Hematopoietic multipotent progenitor cell (in vitro differentiated cells): ENCODE measurements at regions not wholly inside any gene's neighbourhood (a gene's known extent, or its start where the extent isn't known, plus 50 kb on each side); places are given as distances from the start of the nearest gene placed in this dataset.
"Not testable (repeated sequence)": the region's sequence is repeated elsewhere in the genome, so short reads cannot be mapped to it uniquely, and the experiment has no call there.

Source experiments
- DNase-seq, 3 donors: peaks; one replicate each; pipeline ENCODE4 v3.0.0-alpha.2; 2011 to 2015; ENCODE audit warnings: low read depth in 2 of 3, low spot score in 2 of 3

DNA sequence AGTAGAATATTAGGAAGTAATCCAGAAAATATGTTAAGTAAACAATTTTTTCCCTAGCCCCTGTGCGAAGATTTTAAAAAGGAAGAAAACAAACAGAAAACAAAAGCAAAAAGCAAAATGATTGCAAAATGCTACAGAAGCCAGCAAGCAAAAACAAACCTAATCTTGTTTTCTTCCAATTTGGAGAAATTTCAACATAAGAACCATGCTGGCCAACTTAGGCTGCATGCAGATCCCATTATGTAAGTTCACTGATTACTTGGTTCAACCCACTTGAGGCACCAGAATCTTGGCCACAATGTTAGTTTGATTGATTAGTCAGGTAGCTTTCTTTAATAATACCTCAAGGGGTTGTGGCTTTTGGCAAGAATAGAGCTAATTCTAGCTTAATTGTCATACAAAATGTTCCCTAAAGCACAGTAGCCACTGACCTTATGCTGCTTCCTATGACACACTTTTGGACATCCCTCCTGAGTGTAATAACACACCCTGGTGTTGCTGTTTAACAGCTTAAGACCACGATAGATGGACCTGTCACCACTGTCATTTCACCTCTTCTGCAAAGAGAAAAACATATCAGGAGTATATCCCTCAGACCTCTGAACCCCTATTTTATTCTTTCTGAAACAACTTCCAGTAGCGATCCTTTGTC is 2342.1 kb downstream of the PCDH7 start:
- no peak for DNase-seq

DNA sequence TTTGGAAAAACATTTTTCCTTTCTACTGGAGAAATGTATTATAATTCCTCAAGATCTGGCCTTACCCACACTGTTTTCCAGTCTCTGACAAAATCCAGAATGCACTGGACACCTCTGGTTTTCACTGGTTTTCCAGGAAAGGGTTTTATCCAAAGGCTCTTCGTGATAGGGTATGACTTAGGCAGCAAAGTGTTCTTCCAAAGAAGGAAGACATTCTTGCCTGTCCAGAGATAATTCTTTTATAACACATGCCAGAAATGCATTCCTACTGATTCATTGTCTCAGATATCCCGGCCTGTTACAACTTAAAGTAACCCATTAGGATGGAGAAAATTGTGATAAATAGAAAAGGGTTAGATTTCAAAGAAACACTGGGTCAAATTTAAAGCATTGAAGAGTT is 2343.1 kb downstream of the PCDH7 start:
- DNase-seq = no peak

DNA sequence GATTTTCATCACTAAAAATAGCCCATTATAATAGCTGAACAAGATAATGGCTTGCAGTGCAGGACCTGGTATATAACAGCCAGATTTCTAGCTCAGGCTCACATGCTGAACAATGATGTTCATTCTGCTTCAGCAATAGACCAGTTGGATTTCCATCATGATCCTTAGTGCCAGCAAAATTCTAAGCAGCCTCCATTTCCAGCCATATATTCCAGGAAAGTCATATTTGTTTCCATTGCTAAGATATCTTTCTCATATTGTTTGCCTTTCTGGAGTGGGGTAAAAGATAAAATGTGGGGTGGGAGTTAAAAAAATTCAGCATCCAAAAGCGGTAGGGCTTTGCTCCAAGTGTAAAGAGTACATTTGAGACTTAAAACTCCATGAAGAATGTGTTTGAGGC is 2344.1 kb downstream of the PCDH7 start:
- no peak for DNase-seq

DNA sequence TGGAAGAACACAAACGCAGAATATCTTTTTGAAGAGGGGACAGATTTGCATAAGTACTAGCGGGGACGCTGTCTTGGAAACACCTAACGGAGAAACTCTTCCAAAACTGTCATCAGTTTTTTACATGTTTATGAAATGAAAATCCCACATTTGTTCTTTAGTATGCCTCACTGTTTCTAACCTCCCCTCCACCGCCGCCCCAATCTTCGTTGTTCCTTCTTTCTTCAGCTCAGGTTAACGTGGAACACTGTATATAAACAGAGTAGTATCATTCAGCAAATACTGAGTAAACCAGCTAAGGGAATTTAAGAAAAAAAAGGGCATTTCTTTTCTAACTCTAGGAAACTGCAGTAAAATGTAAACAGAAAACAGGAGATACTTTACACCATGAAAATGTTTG is 2345.6 kb downstream of the PCDH7 start:
- no peak for DNase-seq

DNA sequence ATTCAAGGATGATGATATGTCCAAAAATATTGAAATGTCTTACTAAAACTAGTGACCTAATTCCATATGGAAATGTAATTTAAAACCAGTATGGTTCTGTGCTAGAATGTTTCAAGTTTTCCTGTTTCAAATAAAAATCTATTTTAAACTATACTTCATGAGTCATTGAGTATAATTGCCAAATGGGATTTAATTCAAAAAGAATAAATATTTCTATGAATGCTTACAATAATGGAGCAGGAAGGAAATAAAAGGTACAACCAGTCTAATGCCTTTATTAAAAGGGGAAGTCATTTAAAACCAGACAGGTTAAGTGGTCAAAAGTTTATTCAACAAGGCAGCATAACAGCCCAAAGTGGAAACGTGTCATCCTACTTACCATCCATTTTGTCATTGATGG is 2347.1 kb downstream of the PCDH7 start:
- DNase-seq = no peak

DNA sequence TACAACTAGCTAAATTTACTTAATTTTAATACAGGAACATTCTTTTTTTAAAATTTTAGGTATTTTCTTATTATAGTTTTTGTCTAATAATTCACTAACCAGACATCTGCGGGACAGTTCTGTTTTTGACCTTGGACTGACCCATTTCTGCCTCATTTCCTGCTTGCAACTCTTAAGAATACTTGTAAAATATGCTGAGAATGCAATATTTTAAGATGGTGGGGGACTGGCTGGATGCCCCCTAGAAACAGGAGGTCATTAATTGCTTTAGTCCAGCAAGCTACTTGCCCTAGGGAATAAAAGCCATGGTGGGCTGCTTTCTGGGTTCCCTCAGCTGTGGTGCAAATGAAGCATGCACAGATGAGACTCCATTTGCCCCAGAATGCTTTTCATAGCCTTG is 2348.4 kb downstream of the PCDH7 start:
- no peak for DNase-seq

DNA sequence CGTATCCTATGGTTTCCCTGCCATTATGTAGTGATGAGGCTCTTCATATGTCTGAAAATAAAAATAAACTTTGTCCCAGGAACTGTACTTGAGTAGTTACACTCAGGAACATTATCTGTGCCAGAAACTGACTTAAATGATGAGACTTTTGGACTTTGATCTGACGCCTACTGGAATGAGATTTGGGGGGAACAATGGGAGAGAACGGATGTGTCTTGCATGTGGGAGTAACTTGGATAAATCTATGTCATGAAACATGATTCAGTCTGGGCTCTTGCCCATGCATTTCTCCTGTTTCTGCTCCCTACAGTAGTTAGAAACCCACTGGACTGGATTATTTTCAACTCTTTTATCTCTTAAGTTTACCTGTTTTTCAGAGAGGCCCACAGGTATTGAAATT is 2351.4 kb downstream of the PCDH7 start:
- DNase-seq = no peak

DNA sequence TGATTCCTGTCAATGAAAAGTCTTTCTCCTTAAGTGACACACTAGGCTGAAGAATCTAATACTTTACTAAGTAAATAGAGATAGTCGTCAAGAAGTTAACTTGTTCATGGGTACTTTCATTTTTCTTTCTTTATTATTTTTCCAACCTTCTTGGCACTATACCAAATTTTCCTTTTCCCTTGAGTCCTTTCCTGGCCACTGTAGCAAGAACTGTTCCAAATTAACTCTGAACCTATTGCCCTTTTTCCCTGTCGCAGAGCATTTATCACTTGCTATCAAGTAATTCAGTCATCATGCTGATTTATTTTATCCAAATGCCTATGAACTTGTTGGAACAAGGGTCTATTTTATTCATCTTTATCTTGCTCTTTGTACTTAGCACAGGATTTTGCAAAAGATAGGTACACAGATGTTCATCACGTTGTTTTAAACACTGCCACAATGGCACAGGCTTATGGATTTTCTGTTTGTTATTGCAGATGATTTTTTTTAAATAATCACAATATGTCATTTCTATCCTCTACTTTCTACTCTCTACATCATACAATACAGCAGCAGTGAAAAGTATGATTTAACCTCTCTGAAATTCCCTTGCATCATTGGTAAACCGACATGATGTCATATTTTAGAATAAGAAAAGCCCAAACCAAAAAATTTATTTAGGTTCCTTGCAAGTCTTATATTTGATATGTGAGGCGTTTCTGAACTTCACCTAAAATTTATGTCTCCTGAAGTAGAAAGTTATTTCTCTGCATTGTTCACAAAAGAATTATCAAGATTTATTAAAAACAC is 2352.3 kb downstream of the PCDH7 start:
- no peak for DNase-seq

DNA sequence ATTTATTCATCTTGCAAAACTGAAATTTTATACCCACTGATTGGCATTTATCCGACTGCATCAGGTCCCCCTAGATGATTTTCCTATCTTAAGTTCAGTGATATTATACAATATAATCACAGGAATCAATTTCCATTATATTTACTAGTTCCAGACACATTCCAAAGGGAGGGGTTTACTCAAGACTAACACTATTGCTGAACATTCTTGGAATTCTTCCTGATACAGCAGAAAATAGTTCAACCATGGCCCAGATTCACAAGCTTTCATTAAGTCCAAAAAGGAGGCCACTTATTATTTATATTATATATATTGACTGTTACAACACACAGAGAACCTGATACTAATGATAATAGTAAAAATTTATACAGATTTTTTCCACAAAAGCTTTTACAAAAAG is 2353.6 kb downstream of the PCDH7 start:
- no peak for DNase-seq

DNA sequence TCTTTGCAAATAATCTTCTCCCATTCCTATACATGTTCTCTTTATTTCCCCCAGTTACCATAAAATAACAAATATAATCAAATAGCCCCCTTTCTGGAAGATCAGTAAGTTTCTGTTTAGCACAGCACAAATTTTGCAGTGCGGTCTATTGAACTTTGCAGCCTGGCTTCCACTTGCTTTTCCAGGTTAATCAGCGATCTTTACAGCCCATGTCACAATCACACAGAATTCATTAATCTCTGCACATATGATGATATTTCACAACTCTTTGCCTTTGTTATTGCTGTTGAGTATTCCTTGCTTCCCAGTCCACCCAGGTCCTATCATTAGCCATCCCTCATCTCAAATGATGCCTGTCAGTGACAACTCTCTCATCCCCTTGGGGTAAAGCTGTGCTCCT is 2358.0 kb downstream of the PCDH7 start:
- no peak for DNase-seq

DNA sequence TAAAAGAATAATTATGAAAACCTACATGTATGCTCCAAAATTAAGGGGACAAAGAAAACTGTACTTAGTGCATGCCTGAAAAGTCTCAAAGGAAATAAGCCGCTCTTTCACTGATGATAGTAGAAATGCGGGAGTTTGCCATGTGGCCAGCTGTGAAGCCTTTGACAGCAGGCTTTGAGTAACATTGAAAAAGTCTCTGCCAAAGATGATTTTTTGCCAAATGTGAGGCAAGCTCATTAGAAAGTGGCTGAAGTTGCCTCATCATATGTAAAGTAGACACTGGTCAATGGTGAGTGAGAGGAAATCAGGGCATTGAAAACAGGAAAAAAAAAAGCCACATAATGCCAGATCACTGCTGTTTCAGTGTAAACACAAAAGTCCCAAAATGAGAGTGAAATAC is 2360.1 kb downstream of the PCDH7 start:
- DNase-seq = no peak

DNA sequence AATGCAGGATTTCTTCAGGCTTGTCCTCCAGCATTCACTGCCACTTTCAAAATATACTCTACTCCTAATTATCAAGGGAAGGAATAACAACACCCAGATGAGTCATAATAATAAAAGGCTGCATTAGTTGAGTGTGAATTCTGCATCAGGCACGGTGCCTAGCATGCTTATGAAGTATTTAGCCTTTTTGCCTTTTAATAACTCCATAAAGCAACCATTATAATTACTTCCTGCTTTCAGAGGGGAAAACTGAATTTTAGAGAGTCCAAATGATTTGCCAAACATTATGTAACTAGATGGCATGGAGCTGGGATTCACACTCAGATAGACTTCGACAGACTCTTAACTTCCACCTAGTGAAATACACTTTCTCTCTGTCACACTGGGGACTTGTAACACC is 2365.5 kb downstream of the PCDH7 start:
- DNase-seq = no peak

DNA sequence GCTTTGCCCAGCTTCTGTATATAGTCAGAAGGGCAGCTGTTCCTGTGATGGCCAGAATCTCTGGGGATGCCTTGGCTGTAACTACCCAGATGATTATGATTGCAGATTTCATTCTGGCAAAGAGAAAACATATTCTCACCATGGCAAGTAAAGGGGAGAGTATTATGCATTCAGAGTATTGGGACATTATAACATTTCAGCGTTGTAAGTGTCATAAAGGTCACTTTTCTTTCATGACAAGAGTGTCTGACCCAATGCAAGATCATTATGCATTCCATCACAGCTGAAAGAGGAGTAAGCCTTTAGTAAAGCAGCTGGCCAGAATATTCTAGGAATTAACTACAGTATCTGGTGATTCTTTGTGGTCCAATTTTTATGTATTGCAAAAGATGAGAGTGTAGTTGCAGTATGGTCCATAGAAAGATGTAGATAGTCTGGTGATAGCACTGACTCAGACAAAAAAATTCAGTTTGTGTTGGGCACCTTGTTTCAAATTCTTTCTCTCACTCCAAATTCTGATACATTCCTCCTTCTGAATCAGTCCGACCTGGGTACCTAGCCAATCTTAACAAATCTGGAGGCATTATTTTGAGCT is 2366.3 kb downstream of the PCDH7 start:
- DNase-seq = no peak

DNA sequence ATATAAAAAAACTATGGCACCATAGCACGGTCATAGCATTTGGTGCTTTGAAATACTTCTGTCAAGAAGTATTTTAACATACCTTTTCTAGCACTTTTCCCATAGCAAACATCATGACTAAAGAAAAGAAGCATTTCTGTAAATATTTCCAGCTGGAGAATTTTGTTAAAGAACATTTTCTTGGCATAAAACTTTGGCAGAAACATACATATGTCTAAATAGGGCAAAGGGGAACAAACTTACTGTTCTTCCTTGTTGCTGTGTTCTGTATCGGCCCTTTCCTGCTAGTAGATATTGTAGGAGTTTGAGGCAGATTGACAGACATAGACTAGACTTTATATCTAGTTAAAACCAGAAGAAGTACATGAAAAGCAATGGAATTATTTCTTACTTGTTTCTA is 2368.5 kb downstream of the PCDH7 start:
- DNase-seq = no peak

DNA sequence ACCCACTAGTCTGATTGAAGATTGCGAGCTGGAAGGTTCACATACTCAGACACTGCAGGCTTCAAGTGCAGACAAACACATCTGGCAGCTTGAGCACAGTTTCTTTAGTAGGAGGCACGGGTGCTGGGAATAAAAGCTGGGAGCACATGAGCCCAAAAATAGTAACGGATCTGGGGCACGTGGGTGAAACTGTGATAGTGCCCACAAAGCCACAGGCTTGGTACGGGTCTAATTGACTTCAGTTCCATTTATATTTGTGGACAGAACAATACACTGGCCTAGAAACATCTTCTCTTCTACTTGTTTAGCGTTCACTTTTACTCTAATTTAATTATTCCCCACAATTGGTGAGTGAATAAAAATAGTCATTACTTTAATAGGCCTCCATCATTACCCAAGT is 2370.7 kb downstream of the PCDH7 start:
- no peak for DNase-seq

DNA sequence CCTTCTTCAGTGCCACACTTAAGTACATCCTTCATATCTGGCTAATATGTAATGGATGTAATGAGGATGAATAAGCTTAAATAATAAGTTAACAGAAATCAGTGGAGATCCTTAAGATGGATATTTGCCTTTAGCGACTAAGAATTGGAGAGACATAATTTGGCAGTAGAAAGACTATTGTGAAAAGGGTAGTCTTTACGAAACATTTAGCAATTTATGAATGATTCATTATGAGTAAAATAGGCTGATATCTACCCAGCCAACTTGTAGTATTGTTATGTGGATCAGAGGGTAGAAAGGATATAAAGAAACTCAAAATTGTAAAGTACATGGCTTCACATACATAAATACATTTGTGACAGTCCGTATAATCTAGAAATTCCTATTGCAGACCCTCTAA is 2371.8 kb downstream of the PCDH7 start:
- DNase-seq = no peak

DNA sequence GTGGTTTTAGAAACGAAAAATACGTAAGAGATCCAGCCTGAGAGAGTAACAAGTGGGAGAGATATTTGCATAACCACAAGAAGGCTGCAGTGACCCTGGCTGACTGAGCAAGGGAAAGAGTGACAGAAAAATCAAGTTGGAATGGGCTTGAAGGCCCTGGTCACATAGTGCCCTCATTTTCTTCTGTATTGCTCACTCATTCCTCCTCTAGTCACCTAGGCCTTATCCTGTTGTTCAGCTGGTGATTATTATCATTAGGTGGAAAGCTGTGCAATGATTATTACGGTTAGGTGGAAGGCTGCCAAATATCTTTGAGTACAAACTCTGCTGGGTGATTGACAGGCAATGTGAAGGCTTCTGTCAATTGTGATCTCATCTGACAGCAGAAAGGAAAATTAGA is 2384.1 kb downstream of the PCDH7 start:
- no peak for DNase-seq

DNA sequence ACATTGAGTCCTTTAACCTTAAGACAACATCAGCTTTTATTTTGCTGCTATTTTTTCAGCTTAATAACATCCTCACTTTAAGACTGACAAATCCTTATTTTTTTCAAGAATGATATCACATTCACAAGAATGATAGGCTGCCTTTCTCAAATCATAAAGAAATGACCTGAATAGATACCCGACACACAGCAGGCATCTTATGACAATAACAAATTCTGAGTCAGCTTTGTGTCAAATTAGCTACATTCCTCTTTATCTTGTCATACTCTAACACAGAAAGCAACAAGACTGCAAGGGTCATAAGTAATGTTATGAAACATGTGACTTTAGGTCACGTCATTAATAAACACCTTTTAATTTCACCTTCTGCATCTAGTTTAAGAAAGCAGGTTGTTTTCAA is 2387.6 kb downstream of the PCDH7 start:
- DNase-seq = no peak

DNA sequence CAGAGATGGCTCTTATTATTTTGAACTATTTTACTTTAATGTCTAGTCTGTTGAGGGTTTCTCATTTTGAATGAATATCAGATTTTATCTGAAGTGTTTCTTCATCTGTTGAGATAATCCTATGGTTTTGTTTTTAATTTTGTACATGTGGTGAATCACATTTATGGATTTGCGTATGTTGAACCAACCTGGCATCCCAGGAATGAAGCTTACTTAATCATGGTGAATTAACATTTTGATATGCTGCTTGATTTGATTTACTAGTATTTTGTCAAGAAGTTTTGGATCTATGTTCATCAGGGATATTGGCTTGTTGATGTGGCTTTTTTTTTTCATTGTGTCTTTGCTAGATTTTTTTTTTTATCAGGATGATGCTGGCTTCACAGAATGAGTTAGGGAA is 2390.9 kb downstream of the PCDH7 start:
- no peak for DNase-seq

DNA sequence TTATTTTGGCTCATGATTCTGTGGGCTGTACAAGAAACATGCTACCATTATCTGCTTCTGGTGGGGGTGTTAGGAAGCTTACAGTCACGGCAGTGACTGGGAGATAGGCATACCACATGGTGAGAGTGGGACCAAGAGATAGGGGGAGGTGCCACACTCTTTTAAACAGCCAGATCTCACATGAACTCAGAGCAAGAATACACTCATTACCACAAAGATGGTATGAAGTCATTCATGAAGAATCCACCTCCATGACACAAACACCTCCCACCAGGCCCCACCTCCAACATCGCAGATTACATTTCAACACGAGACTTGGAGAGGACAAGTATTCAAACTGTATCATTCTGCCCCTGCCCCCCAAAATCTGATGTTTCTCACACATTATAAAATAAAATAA is 2396.7 kb downstream of the PCDH7 start:
- no peak for DNase-seq

DNA sequence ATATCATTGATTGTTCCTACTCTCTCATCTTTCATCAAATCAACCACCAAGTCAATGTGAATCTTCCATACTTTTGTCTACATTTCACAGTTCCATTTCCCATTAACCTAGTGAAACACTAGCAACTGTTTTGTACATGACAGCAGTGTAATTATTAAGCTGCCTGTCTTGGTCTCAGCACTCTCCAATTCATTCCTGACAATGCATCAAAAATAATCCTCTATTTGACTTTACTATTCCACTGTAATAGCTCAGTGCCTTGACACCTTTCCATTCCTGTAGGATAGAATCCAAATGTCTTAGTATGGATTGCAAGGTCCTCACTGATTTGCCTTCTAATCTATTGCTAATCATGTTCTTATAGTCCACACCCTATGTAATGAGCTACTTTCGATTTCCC is 2405.8 kb downstream of the PCDH7 start:
- no peak for DNase-seq

DNA sequence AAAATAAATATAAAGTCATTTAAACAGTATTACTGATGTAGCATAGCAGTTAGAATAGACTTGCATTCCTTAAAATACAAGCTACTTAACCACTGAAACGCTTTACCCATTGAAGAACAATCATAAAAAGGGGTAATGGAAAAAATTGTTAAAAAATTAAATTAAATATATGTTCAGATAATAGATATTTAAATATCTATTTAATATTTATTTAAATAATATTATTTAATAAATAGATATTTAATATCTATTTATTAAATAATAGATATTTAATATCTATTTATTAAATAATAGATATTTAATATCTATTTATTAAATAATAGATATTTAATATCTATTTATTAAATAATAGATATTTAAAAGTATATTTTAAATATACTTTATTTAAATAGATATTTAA is 2410.5 kb downstream of the PCDH7 start:
- DNase-seq = not testable (repeated sequence)
